Caco-2 (cell line): ENCODE measurements at regions not wholly inside any gene's neighbourhood (a gene's known extent, or its start where the extent isn't known, plus 50 kb on each side); places are given as distances from the start of the nearest gene placed in this dataset.

Experiments
- BruUV-seq: library from RNA; stranded (reverse); fragments of 400-500 nt; replicated peaks from 2 replicates; lab custom pipeline; 2021; lab: Mats Ljungman, UMichigan
- CTCF ChIA-PET: fragments of 300-600 bp; sonication (Branson Sonifier 250); formaldehyde crosslinking; loops from one replicate; lab custom pipeline; 2022; ENCODE audit warnings: antibody characterized with exemption; lab: Charles Lee
- POLR2A ChIA-PET: fragments of 300-600 bp; sonication (Branson Sonifier 250); formaldehyde crosslinking; loops from one replicate; lab custom pipeline; 2022; ENCODE audit warnings: antibody characterized with exemption; lab: Charles Lee
- DNase-seq, 2 experiments: peaks; one replicate each; pipeline versions ENCODE4 v3.0.0 to v3.0.0-alpha.2; 2020 to 2022
- H3K27me3 ChIP-seq: replicated peaks from 2 replicates; pipeline ENCODE4 v1.6.0; 2011; ENCODE audit warnings: low read length; ENCODE audit not compliant: control insufficient read depth, insufficient read depth
- H3K36me3 ChIP-seq: 2 replicates; pipeline ENCODE4 v1.5.1; 2011; ENCODE audit warnings: low read length; ENCODE audit not compliant: control insufficient read depth, insufficient read depth
- H3K4me1 ChIP-seq: fragments of 250-450 bp; sonication (Bioruptor Pico); 2 replicates; pipeline ENCODE4 v1.5.1; 2020; ENCODE audit warnings: mild to moderate bottlenecking
- H3K4me3 ChIP-seq: 2 replicates; pipeline ENCODE4 v1.5.1; 2011; ENCODE audit warnings: low read depth, mild to moderate bottlenecking, control low read depth, low read length
- H3K9me3 ChIP-seq: fragments of 250-450 bp; sonication (Bioruptor Pico); 2 replicates; pipeline ENCODE4 v1.5.1; 2020; ENCODE audit warnings: mild to moderate bottlenecking, moderate library complexity
- H3K27ac Mint-ChIP-seq: one replicate; pipeline ENCODE4 v1.8.0; 2022; ENCODE audit warnings: mixed read lengths; ENCODE audit not compliant: unreplicated experiment
- H3K27me3 Mint-ChIP-seq: one replicate; pipeline ENCODE4 v1.8.0; 2022; ENCODE audit warnings: mixed read lengths; ENCODE audit not compliant: insufficient read depth, unreplicated experiment
- H3K36me3 Mint-ChIP-seq: one replicate; pipeline ENCODE4 v1.8.0; 2022; ENCODE audit warnings: mild to moderate bottlenecking, mixed read lengths; ENCODE audit not compliant: insufficient read depth, unreplicated experiment
- H3K4me1 Mint-ChIP-seq: one replicate; pipeline ENCODE4 v1.8.0; 2022; ENCODE audit warnings: low read depth, mixed read lengths; ENCODE audit not compliant: unreplicated experiment
- H3K4me3 Mint-ChIP-seq: one replicate; pipeline ENCODE4 v1.8.0; 2022; ENCODE audit warnings: mild to moderate bottlenecking, moderate library complexity, mixed read lengths; ENCODE audit not compliant: unreplicated experiment
- H3K9me3 Mint-ChIP-seq: one replicate; pipeline ENCODE4 v1.8.0; 2022; ENCODE audit warnings: mixed read lengths; ENCODE audit not compliant: unreplicated experiment
- intact Hi-C: fragments of 100-400 bp; cut with micrococcal nuclease; formaldehyde crosslinking; loops from one replicate; pipeline ENCODE4 v1.10.0; 2022; ENCODE audit not compliant: unreplicated experiment
- TF ChIP-seq, protein P1 (sequence below), 2 experiments: fragments of 200-600 bp in 1 of 2; IDR thresholded peaks; 1 replicate in 1 of 2; 2 replicates in 1 of 2; pipeline versions ENCODE4 v1.5.1 to v1.8.0; 2011 to 2022; ENCODE audit warnings: antibody characterized with exemption in 1 of 2, control low read depth in 1 of 2, inconsistent platforms in 1 of 2, low read depth in 1 of 2, low read length in 1 of 2, mild to moderate bottlenecking in 1 of 2, moderate library complexity in 1 of 2; ENCODE audit not compliant: insufficient read depth in 1 of 2, severe bottlenecking in 1 of 2, unreplicated experiment in 1 of 2

DNA sequence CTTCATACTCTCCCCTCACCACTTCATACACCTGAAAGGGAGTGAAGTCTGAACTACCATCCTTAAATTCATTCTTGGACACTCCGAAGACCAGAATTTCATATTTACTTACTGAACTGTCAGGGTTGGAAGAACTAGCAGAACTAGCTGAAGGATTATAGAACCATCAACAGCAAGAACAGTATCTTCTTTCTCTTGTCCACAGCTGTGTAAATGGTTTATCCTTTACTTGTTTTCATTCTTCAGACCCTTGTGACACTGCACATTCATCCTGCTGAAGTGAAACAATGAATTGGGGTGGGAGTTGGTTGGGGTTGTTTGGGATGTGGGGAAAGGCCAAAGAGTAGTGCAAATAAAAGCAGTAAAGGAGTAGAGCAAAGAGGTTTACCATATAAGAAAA, 350.9 kb downstream of the ZIC1 start:
- Mint-ChIP-seq H3K27ac (no peak overlapping the region), H3K9me3 (no peaks in the 10 kb centered on the region), H3K27me3 (no peaks in the 10 kb centered on the region), H3K4me1 (no peaks in the 10 kb centered on the region), H3K4me3 (no peak overlapping the region), H3K36me3 (no peaks in the 10 kb centered on the region)
- POLR2A ChIA-PET, result no interaction called here
- H3K4me3 ChIP-seq, result no peak overlapping the region
- no peaks in the 10 kb centered on the region for H3K4me1 ChIP-seq
- intact Hi-C loops, result no loop called here
- BruUV-seq, result no TSS peak
- H3K36me3 ChIP-seq, result no peaks in the 10 kb centered on the region
- DNase-seq, result no peak
- H3K27me3 ChIP-seq, result no peaks in the 10 kb centered on the region
- H3K9me3 ChIP-seq, result no peaks in the 10 kb centered on the region
- CTCF ChIA-PET, result no interaction called here
- TF ChIP-seq, protein P1, sequence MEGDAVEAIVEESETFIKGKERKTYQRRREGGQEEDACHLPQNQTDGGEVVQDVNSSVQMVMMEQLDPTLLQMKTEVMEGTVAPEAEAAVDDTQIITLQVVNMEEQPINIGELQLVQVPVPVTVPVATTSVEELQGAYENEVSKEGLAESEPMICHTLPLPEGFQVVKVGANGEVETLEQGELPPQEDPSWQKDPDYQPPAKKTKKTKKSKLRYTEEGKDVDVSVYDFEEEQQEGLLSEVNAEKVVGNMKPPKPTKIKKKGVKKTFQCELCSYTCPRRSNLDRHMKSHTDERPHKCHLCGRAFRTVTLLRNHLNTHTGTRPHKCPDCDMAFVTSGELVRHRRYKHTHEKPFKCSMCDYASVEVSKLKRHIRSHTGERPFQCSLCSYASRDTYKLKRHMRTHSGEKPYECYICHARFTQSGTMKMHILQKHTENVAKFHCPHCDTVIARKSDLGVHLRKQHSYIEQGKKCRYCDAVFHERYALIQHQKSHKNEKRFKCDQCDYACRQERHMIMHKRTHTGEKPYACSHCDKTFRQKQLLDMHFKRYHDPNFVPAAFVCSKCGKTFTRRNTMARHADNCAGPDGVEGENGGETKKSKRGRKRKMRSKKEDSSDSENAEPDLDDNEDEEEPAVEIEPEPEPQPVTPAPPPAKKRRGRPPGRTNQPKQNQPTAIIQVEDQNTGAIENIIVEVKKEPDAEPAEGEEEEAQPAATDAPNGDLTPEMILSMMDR (IDR thresholded peaks at IDR 0.05; ENCODE audit: insufficient read depth in 1 of 2, low read depth in 1 of 2, low read length in 1 of 2, severe bottlenecking in 1 of 2, unreplicated experiment in 1 of 2), result no peak

DNA sequence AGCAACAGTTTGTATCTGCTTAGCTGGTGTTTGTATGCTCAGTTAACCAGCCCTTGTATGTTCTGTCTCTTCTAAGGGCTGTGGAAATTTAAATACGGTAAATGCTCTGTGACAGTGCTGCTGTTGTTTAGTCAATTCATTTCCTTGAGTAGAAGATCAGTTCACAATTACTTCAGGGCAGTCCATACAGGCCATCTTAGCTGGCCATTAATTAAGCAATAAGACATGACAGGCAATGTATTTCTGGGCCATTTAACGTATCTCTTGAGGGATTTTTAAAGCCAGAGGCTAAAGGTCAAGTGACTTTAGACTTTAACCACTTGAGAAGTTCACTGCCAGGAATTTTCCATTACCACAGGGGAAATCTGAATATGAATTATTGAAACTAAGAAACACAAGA, 351.8 kb downstream of the ZIC1 start:
- H3K4me1 ChIP-seq, result no peaks in the 10 kb centered on the region
- DNase-seq, result no peak
- H3K4me1 Mint-ChIP-seq, result no peaks in the 10 kb centered on the region
- ChIA-PET CTCF (no interaction called here), POLR2A (no interaction called here)
- no peaks in the 10 kb centered on the region for H3K27me3 Mint-ChIP-seq
- no peaks in the 10 kb centered on the region for H3K36me3 ChIP-seq
- no peak overlapping the region for H3K27ac Mint-ChIP-seq
- intact Hi-C loops, result no loop called here
- H3K36me3 Mint-ChIP-seq, result no peaks in the 10 kb centered on the region
- no peak overlapping the region for H3K4me3 ChIP-seq
- TF ChIP-seq, protein P1 (IDR thresholded peaks at IDR 0.05; ENCODE audit: insufficient read depth in 1 of 2, low read depth in 1 of 2, low read length in 1 of 2, severe bottlenecking in 1 of 2, unreplicated experiment in 1 of 2), result no peak
- no TSS peak for BruUV-seq
- H3K9me3 ChIP-seq, result no peaks in the 10 kb centered on the region
- H3K27me3 ChIP-seq, result no peaks in the 10 kb centered on the region
- no peak overlapping the region for H3K4me3 Mint-ChIP-seq
- H3K9me3 Mint-ChIP-seq, result no peaks in the 10 kb centered on the region

DNA sequence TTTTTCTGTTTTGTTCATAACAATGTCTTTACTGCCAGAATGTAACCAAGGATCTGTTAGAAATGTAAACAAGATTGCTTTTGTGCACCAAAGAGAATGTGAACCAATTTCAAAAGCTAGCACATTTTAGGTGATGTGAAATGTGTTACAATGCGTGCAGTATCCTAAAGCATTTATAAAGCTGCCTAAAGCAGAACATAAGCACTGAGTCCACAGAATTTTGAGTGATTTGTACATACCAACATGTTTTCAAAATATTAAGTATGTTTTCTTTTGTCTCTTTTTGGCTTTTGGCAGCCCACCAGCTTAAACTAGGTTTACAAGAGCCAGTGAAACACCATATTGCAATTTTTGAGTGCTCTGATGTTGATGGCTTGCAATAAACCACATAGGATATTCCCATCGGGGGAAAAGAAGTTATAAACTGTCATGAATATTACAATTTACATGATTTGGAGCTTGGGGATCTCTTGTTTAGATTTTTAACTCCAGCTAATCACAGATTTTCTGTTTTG, 364.0 kb downstream of the ZIC1 start:
- CTCF ChIA-PET, result no interaction called here
- H3K4me3 ChIP-seq, result no peak overlapping the region
- no peaks in the 10 kb centered on the region for H3K27me3 ChIP-seq
- Mint-ChIP-seq H3K4me3 (no peak overlapping the region), H3K9me3 (no peaks in the 10 kb centered on the region), H3K36me3 (no peaks in the 10 kb centered on the region), H3K27ac (no peak overlapping the region), H3K4me1 (no peaks in the 10 kb centered on the region), H3K27me3 (no peaks in the 10 kb centered on the region)
- no peaks in the 10 kb centered on the region for H3K4me1 ChIP-seq
- DNase-seq, result no peak
- H3K9me3 ChIP-seq, result no peaks in the 10 kb centered on the region
- TF ChIP-seq, protein P1 (IDR thresholded peaks at IDR 0.05; ENCODE audit: insufficient read depth in 1 of 2, low read depth in 1 of 2, low read length in 1 of 2, severe bottlenecking in 1 of 2, unreplicated experiment in 1 of 2), result no peak
- POLR2A ChIA-PET, result no interaction called here
- intact Hi-C loops, result no loop called here
- no peaks in the 10 kb centered on the region for H3K36me3 ChIP-seq
- no TSS peak for BruUV-seq
